GM12878 (cell line): ENCODE measurements at regions not wholly inside any gene's neighbourhood (a gene's known extent, or its start where the extent isn't known, plus 50 kb on each side); places are given as distances from the start of the nearest gene placed in this dataset.

Experiments
- ATAC-seq: fragments of 200-7000 bp; cut with Tn5 transposase; 3 replicates; pipeline ENCODE4 v1.9.1; 2020; ENCODE audit warnings: mild to moderate bottlenecking, moderate library complexity
- BruUV-seq: library from RNA; stranded (reverse); fragments of 400-500 nt; replicated peaks from 2 replicates; lab custom pipeline; 2021; lab: Mats Ljungman, UMichigan
- CTCF ChIA-PET: fragments of 300-600 bp; sonication (Branson Sonifier 250); formaldehyde crosslinking; extraction: SDS; loops from one replicate; lab custom pipeline; 2021; ENCODE audit warnings: inconsistent platforms; lab: Yijun Ruan, JAX
- POLR2A ChIA-PET: fragments of 350-600 bp; formaldehyde crosslinking; extraction: SDS; loops from one replicate; lab custom pipeline; 2021; ENCODE audit warnings: inconsistent platforms; lab: Charles Lee
- RAD21 ChIA-PET: fragments of 300-600 bp; sonication (Branson Sonifier 250); formaldehyde crosslinking; loops from one replicate; lab custom pipeline; 2023; ENCODE audit warnings: antibody characterized with exemption; ENCODE audit not compliant: unreplicated experiment; lab: Charles Lee
- SMC1A ChIA-PET: fragments of 300-600 bp; sonication (Branson Sonifier 250); formaldehyde crosslinking; loops from one replicate; lab custom pipeline; 2023; ENCODE audit not compliant: unreplicated experiment, uncharacterized antibody; lab: Charles Lee
- DNase-seq: peaks from one replicate; pipeline ENCODE4 v3.0.0-alpha.2; 2011; ENCODE audit warnings: low read depth, low spot score
- FAIRE-seq: peaks from 3 replicates; lab custom pipeline; 2011; peaks lifted over from hg19 to GRCh38; lab: Jason Lieb, UNC
- H2AFZ ChIP-seq: 2 replicates; pipeline ENCODE4 v1.6.0; 2011; ENCODE audit warnings: low read depth, low read length, control low read depth; ENCODE audit not compliant: control insufficient read depth
- H3K27ac ChIP-seq: 2 replicates; pipeline ENCODE4 v1.5.1; 2011; ENCODE audit warnings: control low read depth; ENCODE audit not compliant: control insufficient read depth, insufficient read depth
- H3K27me3 ChIP-seq, 2 experiments: replicated peaks in 1 of 2; 2 replicates each; pipeline versions ENCODE4 v1.6.0 to v1.6.1; 2011; ENCODE audit warnings: low read length in 1 of 2; ENCODE audit not compliant: control insufficient read depth in 2 of 2, insufficient read depth in 2 of 2
- H3K36me3 ChIP-seq, 2 experiments: 2 replicates each; pipeline ENCODE4 v1.5.1; 2011; ENCODE audit warnings: low read length in 1 of 2; ENCODE audit not compliant: control insufficient read depth in 2 of 2, insufficient read depth in 2 of 2
- H3K4me1 ChIP-seq: 2 replicates; pipeline ENCODE4 v1.6.1; 2011; ENCODE audit warnings: mild to moderate bottlenecking, low read length, moderate library complexity, mixed read lengths; ENCODE audit not compliant: control insufficient read depth, insufficient read depth
- H3K4me2 ChIP-seq: 2 replicates; pipeline ENCODE4 v1.6.0; 2011; ENCODE audit warnings: control low read depth; ENCODE audit not compliant: control insufficient read depth, insufficient read depth
- H3K4me3 ChIP-seq: fragments of 200-600 bp; sonication (generic); 2 replicates; pipeline ENCODE4 v1.5.1; 2016
- H3K79me2 ChIP-seq: 2 replicates; pipeline ENCODE4 v1.6.0; 2011; ENCODE audit warnings: low read length; ENCODE audit not compliant: control insufficient read depth, insufficient read depth
- H3K9ac ChIP-seq: 2 replicates; pipeline ENCODE4 v1.8.0; 2011; ENCODE audit warnings: low read length, control low read depth, mixed read lengths; ENCODE audit not compliant: control insufficient read depth, insufficient read depth
- H3K9me3 ChIP-seq: replicated peaks from 3 replicates; pipeline ENCODE4 v1.5.1; 2011; ENCODE audit warnings: mild to moderate bottlenecking, low read length; ENCODE audit not compliant: control insufficient read depth, insufficient read depth
- H4K20me1 ChIP-seq: 2 replicates; pipeline ENCODE4 v1.6.0; 2011; ENCODE audit not compliant: control insufficient read depth, insufficient read depth
- ELK1 ChIP-seq: IDR thresholded peaks from 2 replicates; pipeline ENCODE4 v1.6.1; 2012; ENCODE audit warnings: low read depth, low read length, improper control_type of control experiment
- JUND ChIP-seq: IDR thresholded peaks from 2 replicates; pipeline ENCODE4 v1.6.1; 2012; ENCODE audit warnings: low read depth, mild to moderate bottlenecking, low read length, improper control_type of control experiment, moderate library complexity
- REST ChIP-seq: IDR thresholded peaks from 2 replicates; pipeline ENCODE4 v1.6.1; 2012; ENCODE audit warnings: mild to moderate bottlenecking, low read depth, low read length
- STAT3 ChIP-seq: IDR thresholded peaks from 2 replicates; pipeline ENCODE4 v1.6.1; 2011; ENCODE audit warnings: low read depth, low read length, improper control_type of control experiment
- ZNF687 ChIP-seq: fragments of 450-650 bp; IDR thresholded peaks from 2 replicates; pipeline ENCODE4 v1.6.1; 2017; ENCODE audit warnings: mild to moderate bottlenecking, moderate library complexity
- WGBS: methylation state at CpG from one replicate; pipeline ENCODE4 v1.1.6; 2016; ENCODE audit warnings: low lambda C conversion rate; ENCODE audit not compliant: insufficient replicate concordance, insufficient coverage; ENCODE audit errors: missing lambda C conversion rate; 5-methylcytosine and 5-hydroxymethylcytosine counted together
- in situ Hi-C: fragments of 300-500 bp; cut with MboI; formaldehyde crosslinking; loops from 9 replicates; pipeline ENCODE4 v1.14.3; 2018; ENCODE audit warnings: mixed read lengths
- intact Hi-C: fragments of 100-400 bp; cut with micrococcal nuclease; formaldehyde crosslinking; loops from one replicate; pipeline ENCODE4 v1.14.2; 2022; ENCODE audit not compliant: unreplicated experiment

- no peaks in the 10 kb centered on the region for H3K79me2 ChIP-seq
- no peaks in the 10 kb centered on the region for H3K9me3 ChIP-seq
- no peaks in the 10 kb centered on the region for H3K4me1 ChIP-seq
- RAD21 ChIA-PET = no interaction called here
- H3K4me2 ChIP-seq = no peak overlapping the region
- H3K4me3 ChIP-seq = no peak overlapping the region
- TF ChIP-seq REST = no peak
- TF ChIP-seq ZNF687 = no peak
- TF ChIP-seq ELK1 = no peak
- TF ChIP-seq JUND = no peak
- no peak for TF ChIP-seq STAT3
- TF ChIP-seq, all 136 proteins: peak for 0
- SMC1A ChIA-PET = no interaction called here
- no peaks in the 10 kb centered on the region for H3K36me3 ChIP-seq
- H3K27me3 ChIP-seq = no peaks in the 10 kb centered on the region
- POLR2A ChIA-PET = no interaction called here
- FAIRE-seq (no peak), ATAC-seq (no peak), DNase-seq (no peak)
- 0% methylated on average over 1 of the region's 1 CpG for WGBS
- no peaks in the 10 kb centered on the region for H4K20me1 ChIP-seq
- intact Hi-C loops = no loop called here
- in situ Hi-C loops = no loop called here
- no peak overlapping the region for H3K27ac ChIP-seq
- CTCF ChIA-PET = no interaction called here
- no peak overlapping the region for H2AFZ ChIP-seq
- H3K9ac ChIP-seq = no peak overlapping the region
- BruUV-seq = no TSS peak
Observed at GRCh38 chr4:163776957-163777356, 282.5 kb downstream of the TMA16 start.
